WTC11 (cell line): ENCODE measurements at regions not wholly inside any gene's neighbourhood (a gene's known extent, or its start where the extent isn't known, plus 50 kb on each side); places are given as distances from the start of the nearest gene placed in this dataset.

ENCODE experiments used
- CREM ChIP-seq: sonication (generic); formaldehyde crosslinking; IDR thresholded peaks from 2 replicates; pipeline ENCODE4 v1.8.1; 2022; ENCODE audit warnings: mild to moderate bottlenecking, missing genetic modification reagents, moderate library complexity
- E2F4 ChIP-seq: sonication (generic); formaldehyde crosslinking; IDR thresholded peaks from 2 replicates; pipeline ENCODE4 v1.8.1; 2022; ENCODE audit warnings: low read depth, mild to moderate bottlenecking, moderate library complexity, missing genetic modification reagents, borderline replicate concordance
- ETV6 ChIP-seq: sonication (generic); formaldehyde crosslinking; IDR thresholded peaks from 2 replicates; pipeline ENCODE4 v1.8.1; 2022; ENCODE audit warnings: mild to moderate bottlenecking, missing genetic modification reagents
- FOXP1 ChIP-seq: sonication (generic); formaldehyde crosslinking; IDR thresholded peaks from 2 replicates; pipeline ENCODE4 v1.8.0; 2022; ENCODE audit warnings: missing genetic modification reagents, mild to moderate bottlenecking, moderate library complexity, borderline replicate concordance
- GRHL2 ChIP-seq: fragments of 250-450 bp; sonication (Bioruptor Pico); IDR thresholded peaks from 2 replicates; pipeline ENCODE4 v1.8.0; 2022; ENCODE audit warnings: mild to moderate bottlenecking, moderate library complexity; ENCODE audit not compliant: insufficient replicate concordance, severe bottlenecking
- MAX ChIP-seq: sonication (generic); formaldehyde crosslinking; IDR thresholded peaks from 2 replicates; pipeline ENCODE4 v1.8.0; 2022; ENCODE audit warnings: mild to moderate bottlenecking, missing genetic modification reagents
- MXD4 ChIP-seq: fragments of 250-450 bp; sonication (Bioruptor Pico); IDR thresholded peaks from 2 replicates; pipeline ENCODE4 v1.8.0; 2021; ENCODE audit warnings: mild to moderate bottlenecking, moderate library complexity, borderline replicate concordance
- SMAD3 ChIP-seq: sonication (generic); formaldehyde crosslinking; IDR thresholded peaks from 2 replicates; pipeline ENCODE4 v1.8.0; 2022; ENCODE audit warnings: missing genetic modification reagents, mild to moderate bottlenecking, borderline replicate concordance
- SP1 ChIP-seq: sonication (generic); formaldehyde crosslinking; conservative IDR thresholded peaks from 2 replicates; pipeline ENCODE4 v1.8.1; 2022; ENCODE audit warnings: missing genetic modification reagents
- TF ChIP-seq, protein P1 (sequence below): sonication (generic); formaldehyde crosslinking; IDR thresholded peaks from 2 replicates; pipeline ENCODE4 v1.8.1; 2023; ENCODE audit warnings: mild to moderate bottlenecking, missing genetic modification reagents, moderate library complexity
- TF ChIP-seq, protein P2 (sequence below): fragments of 200-600 bp; IDR thresholded peaks from 2 replicates; pipeline ENCODE4 v1.8.0; 2022; ENCODE audit warnings: antibody characterized with exemption
- TF ChIP-seq, protein P3 (sequence below): sonication (generic); formaldehyde crosslinking; IDR thresholded peaks from 2 replicates; pipeline ENCODE4 v1.8.0; 2022; ENCODE audit warnings: mild to moderate bottlenecking, missing genetic modification reagents
- TF ChIP-seq, protein P4 (sequence below): sonication (generic); formaldehyde crosslinking; conservative IDR thresholded peaks from 2 replicates; pipeline ENCODE4 v1.8.1; 2022; ENCODE audit warnings: mild to moderate bottlenecking, missing genetic modification reagents

GRCh38 chr4:65789341-65789740, 119.1 kb upstream of the EPHA5 start:
- TF ChIP-seq, protein P1, sequence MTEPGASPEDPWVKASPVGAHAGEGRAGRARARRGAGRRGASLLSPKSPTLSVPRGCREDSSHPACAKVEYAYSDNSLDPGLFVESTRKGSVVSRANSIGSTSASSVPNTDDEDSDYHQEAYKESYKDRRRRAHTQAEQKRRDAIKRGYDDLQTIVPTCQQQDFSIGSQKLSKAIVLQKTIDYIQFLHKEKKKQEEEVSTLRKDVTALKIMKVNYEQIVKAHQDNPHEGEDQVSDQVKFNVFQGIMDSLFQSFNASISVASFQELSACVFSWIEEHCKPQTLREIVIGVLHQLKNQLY (CRISPR knock-in tag): no peak
- no peak for TF ChIP-seq FOXP1 (CRISPR knock-in tag)
- TF ChIP-seq, protein P2, sequence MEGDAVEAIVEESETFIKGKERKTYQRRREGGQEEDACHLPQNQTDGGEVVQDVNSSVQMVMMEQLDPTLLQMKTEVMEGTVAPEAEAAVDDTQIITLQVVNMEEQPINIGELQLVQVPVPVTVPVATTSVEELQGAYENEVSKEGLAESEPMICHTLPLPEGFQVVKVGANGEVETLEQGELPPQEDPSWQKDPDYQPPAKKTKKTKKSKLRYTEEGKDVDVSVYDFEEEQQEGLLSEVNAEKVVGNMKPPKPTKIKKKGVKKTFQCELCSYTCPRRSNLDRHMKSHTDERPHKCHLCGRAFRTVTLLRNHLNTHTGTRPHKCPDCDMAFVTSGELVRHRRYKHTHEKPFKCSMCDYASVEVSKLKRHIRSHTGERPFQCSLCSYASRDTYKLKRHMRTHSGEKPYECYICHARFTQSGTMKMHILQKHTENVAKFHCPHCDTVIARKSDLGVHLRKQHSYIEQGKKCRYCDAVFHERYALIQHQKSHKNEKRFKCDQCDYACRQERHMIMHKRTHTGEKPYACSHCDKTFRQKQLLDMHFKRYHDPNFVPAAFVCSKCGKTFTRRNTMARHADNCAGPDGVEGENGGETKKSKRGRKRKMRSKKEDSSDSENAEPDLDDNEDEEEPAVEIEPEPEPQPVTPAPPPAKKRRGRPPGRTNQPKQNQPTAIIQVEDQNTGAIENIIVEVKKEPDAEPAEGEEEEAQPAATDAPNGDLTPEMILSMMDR: no peak
- TF ChIP-seq E2F4 (CRISPR knock-in tag): no peak
- no peak for TF ChIP-seq CREM (CRISPR knock-in tag)
- TF ChIP-seq GRHL2 (CRISPR knock-in tag): no peak
- no peak for TF ChIP-seq MAX (CRISPR knock-in tag)
- TF ChIP-seq, protein P3, sequence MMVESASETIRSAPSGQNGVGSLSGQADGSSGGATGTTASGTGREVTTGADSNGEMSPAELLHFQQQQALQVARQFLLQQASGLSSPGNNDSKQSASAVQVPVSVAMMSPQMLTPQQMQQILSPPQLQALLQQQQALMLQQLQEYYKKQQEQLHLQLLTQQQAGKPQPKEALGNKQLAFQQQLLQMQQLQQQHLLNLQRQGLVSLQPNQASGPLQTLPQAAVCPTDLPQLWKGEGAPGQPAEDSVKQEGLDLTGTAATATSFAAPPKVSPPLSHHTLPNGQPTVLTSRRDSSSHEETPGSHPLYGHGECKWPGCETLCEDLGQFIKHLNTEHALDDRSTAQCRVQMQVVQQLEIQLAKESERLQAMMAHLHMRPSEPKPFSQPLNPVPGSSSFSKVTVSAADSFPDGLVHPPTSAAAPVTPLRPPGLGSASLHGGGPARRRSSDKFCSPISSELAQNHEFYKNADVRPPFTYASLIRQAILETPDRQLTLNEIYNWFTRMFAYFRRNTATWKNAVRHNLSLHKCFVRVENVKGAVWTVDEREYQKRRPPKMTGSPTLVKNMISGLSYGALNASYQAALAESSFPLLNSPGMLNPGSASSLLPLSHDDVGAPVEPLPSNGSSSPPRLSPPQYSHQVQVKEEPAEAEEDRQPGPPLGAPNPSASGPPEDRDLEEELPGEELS (CRISPR knock-in tag): no peak
- no peak for TF ChIP-seq SP1
- TF ChIP-seq, protein P4, sequence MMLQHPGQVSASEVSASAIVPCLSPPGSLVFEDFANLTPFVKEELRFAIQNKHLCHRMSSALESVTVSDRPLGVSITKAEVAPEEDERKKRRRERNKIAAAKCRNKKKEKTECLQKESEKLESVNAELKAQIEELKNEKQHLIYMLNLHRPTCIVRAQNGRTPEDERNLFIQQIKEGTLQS: no peak
- TF ChIP-seq MXD4 (CRISPR knock-in tag): no peak
- no peak for TF ChIP-seq SMAD3 (CRISPR knock-in tag)
- no peak for TF ChIP-seq ETV6 (CRISPR knock-in tag)
